Parathyroid adenoma (tissue), 2 donors: ENCODE measurements at regions not wholly inside any gene's neighbourhood (a gene's known extent, or its start where the extent isn't known, plus 50 kb on each side); places are given as distances from the start of the nearest gene placed in this dataset.

Source experiments
- H2AFZ ChIP-seq: fragments of 300-600 bp; sonication (generic); one replicate; pipeline ENCODE4 v1.7.0; 2017; ENCODE audit warnings: antibody characterized with exemption, mild to moderate bottlenecking
- H3K27ac ChIP-seq: fragments of 300-600 bp; sonication (generic); one replicate; pipeline ENCODE4 v1.7.0; 2017
- H3K27me3 ChIP-seq: fragments of 300-600 bp; sonication (generic); one replicate; pipeline ENCODE4 v1.7.0; 2017; ENCODE audit warnings: low read length; ENCODE audit not compliant: control insufficient read depth, insufficient read depth
- H3K36me3 ChIP-seq: fragments of 300-600 bp; sonication (generic); one replicate; pipeline ENCODE4 v1.7.0; 2017; ENCODE audit warnings: low read length; ENCODE audit not compliant: control insufficient read depth, insufficient read depth
- H3K4me1 ChIP-seq: fragments of 300-600 bp; sonication (generic); one replicate; pipeline ENCODE4 v1.7.0; 2017; ENCODE audit warnings: control low read depth
- H3K4me2 ChIP-seq: fragments of 300-600 bp; sonication (generic); one replicate; pipeline ENCODE4 v1.7.0; 2017; ENCODE audit warnings: low read length
- H3K4me3 ChIP-seq: fragments of 300-600 bp; sonication (generic); one replicate; pipeline ENCODE4 v1.7.0; 2017; ENCODE audit warnings: low read depth, low read length
- H3K79me2 ChIP-seq: fragments of 300-600 bp; sonication (generic); one replicate; pipeline ENCODE4 v1.7.0; 2017; ENCODE audit warnings: control low read depth
- H3K9ac ChIP-seq: fragments of 300-600 bp; sonication (generic); one replicate; pipeline ENCODE4 v1.7.0; 2017; ENCODE audit warnings: mild to moderate bottlenecking
- H3K9me3 ChIP-seq: fragments of 300-600 bp; sonication (generic); one replicate; pipeline ENCODE4 v1.7.0; 2017; ENCODE audit warnings: low read length; ENCODE audit not compliant: control insufficient read depth
- TF ChIP-seq, protein P1 (sequence below): fragments of 300-600 bp; sonication (generic); IDR thresholded peaks from one replicate; pipeline ENCODE4 v1.7.0; 2017; ENCODE audit warnings: antibody characterized with exemption, mild to moderate bottlenecking
- donor health status: primary hyperparathyroidism.

DNA sequence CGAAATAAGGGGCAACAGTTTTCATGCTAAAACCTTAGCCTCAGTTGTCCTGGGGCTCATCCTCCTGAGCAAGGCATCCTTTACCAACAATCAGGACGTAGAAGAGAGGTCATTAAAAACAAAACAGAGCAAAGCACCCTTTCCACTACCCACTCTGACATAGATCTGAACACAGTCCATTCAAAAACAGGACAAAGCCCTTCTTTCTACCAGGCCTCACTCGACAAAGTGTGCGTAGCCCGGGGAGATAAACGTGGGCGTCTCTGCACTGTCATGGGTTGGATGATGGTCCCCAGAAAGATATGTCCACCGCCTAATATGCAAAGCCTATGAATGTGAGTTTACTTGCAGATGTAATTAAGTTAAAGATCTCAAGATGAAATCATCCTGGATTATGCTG, 60.6 kb upstream of the TAS2R1 start:
- Histone ChIP-seq H3K36me3 (no peaks in the 10 kb centered on the region), H3K79me2 (no peaks in the 10 kb centered on the region), H3K4me3 (no peak overlapping the region), H3K27ac (no peak overlapping the region), H3K4me2 (no peak overlapping the region), H3K27me3 (no peaks in the 10 kb centered on the region), H3K9ac (no peak overlapping the region), H2AFZ (no peak overlapping the region), H3K4me1 (no peaks in the 10 kb centered on the region), H3K9me3 (no peaks in the 10 kb centered on the region)
- TF ChIP-seq, protein P1, sequence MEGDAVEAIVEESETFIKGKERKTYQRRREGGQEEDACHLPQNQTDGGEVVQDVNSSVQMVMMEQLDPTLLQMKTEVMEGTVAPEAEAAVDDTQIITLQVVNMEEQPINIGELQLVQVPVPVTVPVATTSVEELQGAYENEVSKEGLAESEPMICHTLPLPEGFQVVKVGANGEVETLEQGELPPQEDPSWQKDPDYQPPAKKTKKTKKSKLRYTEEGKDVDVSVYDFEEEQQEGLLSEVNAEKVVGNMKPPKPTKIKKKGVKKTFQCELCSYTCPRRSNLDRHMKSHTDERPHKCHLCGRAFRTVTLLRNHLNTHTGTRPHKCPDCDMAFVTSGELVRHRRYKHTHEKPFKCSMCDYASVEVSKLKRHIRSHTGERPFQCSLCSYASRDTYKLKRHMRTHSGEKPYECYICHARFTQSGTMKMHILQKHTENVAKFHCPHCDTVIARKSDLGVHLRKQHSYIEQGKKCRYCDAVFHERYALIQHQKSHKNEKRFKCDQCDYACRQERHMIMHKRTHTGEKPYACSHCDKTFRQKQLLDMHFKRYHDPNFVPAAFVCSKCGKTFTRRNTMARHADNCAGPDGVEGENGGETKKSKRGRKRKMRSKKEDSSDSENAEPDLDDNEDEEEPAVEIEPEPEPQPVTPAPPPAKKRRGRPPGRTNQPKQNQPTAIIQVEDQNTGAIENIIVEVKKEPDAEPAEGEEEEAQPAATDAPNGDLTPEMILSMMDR: no peak

DNA sequence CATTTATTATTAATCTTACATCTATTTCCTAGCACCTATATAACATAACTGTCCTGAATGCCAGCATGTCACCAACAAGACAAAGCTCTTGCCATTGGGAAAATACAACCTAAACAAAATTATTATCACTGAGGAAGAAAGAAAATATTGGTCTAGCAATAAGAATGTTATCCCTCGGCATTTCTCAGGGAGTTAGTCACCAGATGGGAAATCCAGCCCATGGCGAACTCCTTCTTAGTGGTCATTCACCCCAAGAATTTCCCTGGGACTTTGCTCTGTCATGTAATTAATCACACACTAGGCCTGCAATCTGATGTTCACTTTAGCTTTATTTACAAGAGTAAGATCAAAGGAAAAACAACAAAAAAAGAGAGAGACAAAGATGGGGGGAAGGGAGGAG, 56.1 kb upstream of the TAS2R1 start:
- no peak overlapping the region for H3K4me3 ChIP-seq
- H3K27ac ChIP-seq: no peak overlapping the region

DNA sequence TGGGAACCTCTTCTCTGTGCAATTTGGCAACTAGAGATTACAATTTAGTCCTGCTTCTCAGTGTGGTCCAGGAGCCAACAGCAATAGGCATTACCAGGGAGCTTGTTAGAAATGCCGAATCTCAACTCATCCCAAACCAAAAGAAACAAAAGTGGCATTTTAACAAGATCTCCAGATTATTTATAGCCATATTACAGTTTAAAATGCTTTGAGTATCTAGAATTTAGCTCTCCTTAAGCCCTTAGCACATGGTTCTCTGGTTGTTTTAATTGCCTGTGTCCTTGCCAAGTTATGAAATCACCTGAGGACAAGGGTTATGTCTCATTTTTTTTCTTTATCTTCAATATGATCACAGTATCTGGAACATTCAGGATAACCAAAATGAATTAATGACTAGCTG, 51.6 kb upstream of the TAS2R1 start:
- Histone ChIP-seq H3K27ac (no peak overlapping the region), H3K4me1 (peaks cover 6% of the 10 kb centered on the region), H3K4me3 (no peak overlapping the region), H3K79me2 (no peaks in the 10 kb centered on the region), H3K36me3 (no peaks in the 10 kb centered on the region), H2AFZ (no peak overlapping the region), H3K9ac (no peak overlapping the region), H3K9me3 (no peaks in the 10 kb centered on the region), H3K27me3 (no peaks in the 10 kb centered on the region), H3K4me2 (no peak overlapping the region)
- TF ChIP-seq, protein P1: no peak

More for the DNA sequence above, 56.1 kb upstream of the TAS2R1 start:
- Histone ChIP-seq H3K4me2 (no peak overlapping the region), H3K36me3 (no peaks in the 10 kb centered on the region), H3K9ac (no peak overlapping the region), H3K9me3 (no peaks in the 10 kb centered on the region), H3K79me2 (no peaks in the 10 kb centered on the region), H3K27me3 (no peaks in the 10 kb centered on the region), H3K4me1 (peaks cover 6% of the 10 kb centered on the region), H2AFZ (no peak overlapping the region)
- TF ChIP-seq, protein P1: no peak
